Adrenal gland (tissue), 9 donors: ENCODE measurements at regions not wholly inside any gene's neighbourhood (a gene's known extent, or its start where the extent isn't known, plus 50 kb on each side); places are given as distances from the start of the nearest gene placed in this dataset.

Experiments
- DNase-seq, 7 donors: peaks; one replicate each; pipeline ENCODE4 v3.0.0-alpha.2; 2019 to 2020
- H3K27ac ChIP-seq, 5 donors: fragments of 200-600 bp; sonication (generic) in 4 of 5; 1 replicate in 3 of 5; 2 replicates in 2 of 5; pipeline versions ENCODE4 v1.5.1 to v1.8.0; 2016 to 2020; ENCODE audit warnings: mild to moderate bottlenecking in 1 of 5
- H3K27me3 ChIP-seq: fragments of 200-600 bp; 2 replicates; pipeline ENCODE4 v1.8.0; 2021
- H3K36me3 ChIP-seq, 2 donors: fragments of 200-600 bp; replicated peaks in 1 of 2; 1 replicate in 1 of 2; 2 replicates in 1 of 2; pipeline versions ENCODE4 v1.5.1 to v1.8.0; 2018 to 2022
- H3K4me1 ChIP-seq, 2 donors: fragments of 200-600 bp; replicated peaks in 1 of 2; 1 replicate in 1 of 2; 2 replicates in 1 of 2; pipeline versions ENCODE4 v1.5.1 to v1.8.0; 2018 to 2021
- H3K4me3 ChIP-seq, 4 donors: fragments of 200-600 bp; sonication (generic) in 3 of 4; one replicate each; pipeline ENCODE4 v1.5.1; 2016 to 2018
- H3K9me3 ChIP-seq, 3 donors: fragments of 200-600 bp; sonication (generic) in 1 of 3; replicated peaks in 1 of 3; 1 replicate in 2 of 3; 2 replicates in 1 of 3; pipeline versions ENCODE4 v1.5.1 to v1.8.0; 2016 to 2021
- POLR2A ChIP-seq, 2 donors: fragments of 450-650 bp; IDR thresholded peaks; one replicate each; pipeline ENCODE4 v1.6.1; 2017; ENCODE audit warnings: antibody characterized with exemption in 2 of 2, mild to moderate bottlenecking in 2 of 2, moderate library complexity in 1 of 2
- WGBS, 4 donors: extraction: QIAGEN DNeasy Blood & Tissue Kit in 2 of 4; methylation state at CpG; one replicate each; pipeline versions ENCODE4 v1.1.5 to v1.1.7; 2013 to 2017; 5-methylcytosine and 5-hydroxymethylcytosine counted together
- intact Hi-C, 2 donors: fragments of 100-400 bp; cut with DNase I; formaldehyde crosslinking; loops; one replicate each; pipeline versions ENCODE4 v1.14.1 to v1.15.0; 2022 to 2023
- TF ChIP-seq, protein P1 (sequence below), 6 experiments: fragments of 450-650 bp in 4 of 6; fragments of 200-600 bp in 2 of 6; sonication (generic) in 1 of 6; IDR thresholded peaks; 1 replicate in 5 of 6; 2 replicates in 1 of 6; pipeline versions ENCODE4 v1.5.1 to v1.8.0; 2016 to 2021; ENCODE audit warnings: antibody characterized with exemption in 6 of 6, mild to moderate bottlenecking in 2 of 6, moderate library complexity in 1 of 6
- donor health status: healthy with polysubstance abuse.
- donor health status: Bipolar disorder and iron deficiency.
- donor health status: DM: yes; HTN: yes; CAD: no.
- donor health status: DM: no; HTN: no; CAD: no.
- donor health status: DM: no; HTN: no; CAD: no.

DNA sequence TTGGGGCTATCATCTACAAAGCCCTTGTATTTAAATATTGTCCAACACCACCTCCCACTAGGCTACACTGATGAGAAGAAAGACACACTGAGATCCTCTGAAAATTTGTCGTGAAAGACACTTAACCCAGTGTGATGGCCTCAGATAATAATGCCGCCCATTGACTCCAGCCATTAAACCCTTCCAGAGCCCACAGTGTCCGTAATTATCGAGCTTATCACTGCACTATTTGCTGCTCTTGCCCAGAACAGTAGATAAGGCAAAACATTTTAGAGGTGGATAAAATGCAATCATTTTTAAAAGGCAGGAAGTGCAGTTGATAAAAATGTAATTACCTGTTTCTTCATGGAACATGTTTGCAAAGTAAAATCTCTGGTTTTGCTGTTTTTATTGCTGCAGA lies 121.3 kb upstream of the DDX18 start:
- WGBS, 4 donors, result 66 to 75% (median 73%) methylated on average over 4 of the region's 4 CpGs
- TF ChIP-seq POLR2A (IDR thresholded peaks at IDR 0.05), result no peak
- TF ChIP-seq, protein P1, sequence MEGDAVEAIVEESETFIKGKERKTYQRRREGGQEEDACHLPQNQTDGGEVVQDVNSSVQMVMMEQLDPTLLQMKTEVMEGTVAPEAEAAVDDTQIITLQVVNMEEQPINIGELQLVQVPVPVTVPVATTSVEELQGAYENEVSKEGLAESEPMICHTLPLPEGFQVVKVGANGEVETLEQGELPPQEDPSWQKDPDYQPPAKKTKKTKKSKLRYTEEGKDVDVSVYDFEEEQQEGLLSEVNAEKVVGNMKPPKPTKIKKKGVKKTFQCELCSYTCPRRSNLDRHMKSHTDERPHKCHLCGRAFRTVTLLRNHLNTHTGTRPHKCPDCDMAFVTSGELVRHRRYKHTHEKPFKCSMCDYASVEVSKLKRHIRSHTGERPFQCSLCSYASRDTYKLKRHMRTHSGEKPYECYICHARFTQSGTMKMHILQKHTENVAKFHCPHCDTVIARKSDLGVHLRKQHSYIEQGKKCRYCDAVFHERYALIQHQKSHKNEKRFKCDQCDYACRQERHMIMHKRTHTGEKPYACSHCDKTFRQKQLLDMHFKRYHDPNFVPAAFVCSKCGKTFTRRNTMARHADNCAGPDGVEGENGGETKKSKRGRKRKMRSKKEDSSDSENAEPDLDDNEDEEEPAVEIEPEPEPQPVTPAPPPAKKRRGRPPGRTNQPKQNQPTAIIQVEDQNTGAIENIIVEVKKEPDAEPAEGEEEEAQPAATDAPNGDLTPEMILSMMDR (IDR thresholded peaks at IDR 0.05), result no peak
- no peaks in the 10 kb centered on the region for H3K36me3 ChIP-seq

DNA sequence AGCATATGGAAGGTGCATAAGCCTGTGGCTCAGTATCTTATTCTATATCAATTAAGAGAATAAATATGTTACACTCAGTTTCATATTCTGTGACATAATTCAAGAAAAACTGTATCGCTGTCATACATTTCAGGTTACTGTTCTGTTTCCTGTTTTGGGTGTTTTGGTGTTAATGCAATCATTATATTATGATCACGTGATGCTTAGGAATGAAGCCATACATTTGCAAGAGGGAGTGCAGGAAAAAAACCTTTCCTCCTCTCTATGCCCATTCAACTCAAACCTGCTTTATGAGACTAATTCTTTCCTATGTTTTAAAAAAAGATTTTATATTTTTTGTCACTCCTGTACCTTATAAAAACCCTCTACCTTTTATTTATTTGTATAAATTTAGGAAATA lies 120.8 kb upstream of the DDX18 start:
- H3K4me1 ChIP-seq, result no peaks in the 10 kb centered on the region
- intact Hi-C loops, result no loop called here
- no peak overlapping the region for H3K27ac ChIP-seq
- no peak overlapping the region for H3K4me3 ChIP-seq
- no peaks in the 10 kb centered on the region for H3K27me3 ChIP-seq
- TF ChIP-seq POLR2A (IDR thresholded peaks at IDR 0.05), result no peak
- TF ChIP-seq, protein P1 (IDR thresholded peaks at IDR 0.05), result no peak
- 69 to 82% (median 76%) methylated on average over 2 of the region's 2 CpGs for WGBS, 4 donors
- no peaks in the 10 kb centered on the region for H3K9me3 ChIP-seq
- DNase-seq, result no peak
- no peaks in the 10 kb centered on the region for H3K36me3 ChIP-seq

More for the DNA sequence above, 121.3 kb upstream of the DDX18 start:
- intact Hi-C loops, result no loop called here
- Histone ChIP-seq H3K9me3 (no peaks in the 10 kb centered on the region), H3K27me3 (no peaks in the 10 kb centered on the region), H3K4me3 (no peak overlapping the region), H3K4me1 (no peaks in the 10 kb centered on the region), H3K27ac (no peak overlapping the region)
- peak in 1 of 7 donors; percentile 56 for DNase-seq

DNA sequence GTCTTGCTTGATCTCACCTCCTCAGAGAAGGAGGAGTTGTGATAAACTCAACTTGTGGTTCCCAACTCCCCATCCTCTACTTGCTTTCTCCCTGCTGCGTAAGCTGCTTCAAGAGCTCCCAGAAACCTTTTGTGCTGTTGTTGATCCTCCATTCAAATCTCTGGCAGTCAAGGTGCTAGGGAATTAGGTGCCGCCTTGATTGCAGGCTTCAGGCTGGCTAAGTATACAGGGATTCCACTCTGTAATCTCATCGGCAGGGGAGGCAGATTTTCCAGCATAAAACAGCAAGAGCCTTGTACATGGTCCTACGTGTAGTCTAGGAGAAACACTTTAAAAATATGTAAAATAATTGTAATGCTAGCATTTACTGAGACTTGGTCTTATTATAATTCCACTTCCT lies 116.2 kb upstream of the DDX18 start:
- Histone ChIP-seq H3K4me3 (no peak overlapping the region), H3K4me1 (no peaks in the 10 kb centered on the region), H3K36me3 (no peaks in the 10 kb centered on the region), H3K9me3 (no peaks in the 10 kb centered on the region), H3K27ac (no peak overlapping the region), H3K27me3 (no peaks in the 10 kb centered on the region)
- TF ChIP-seq, protein P1 (IDR thresholded peaks at IDR 0.05), result no peak
- TF ChIP-seq POLR2A (IDR thresholded peaks at IDR 0.05), result no peak
- 77 to 82% (median 78%) methylated on average over 4 of the region's 4 CpGs for WGBS, 4 donors
- intact Hi-C loops, result no loop called here
- DNase-seq, result no peak

DNA sequence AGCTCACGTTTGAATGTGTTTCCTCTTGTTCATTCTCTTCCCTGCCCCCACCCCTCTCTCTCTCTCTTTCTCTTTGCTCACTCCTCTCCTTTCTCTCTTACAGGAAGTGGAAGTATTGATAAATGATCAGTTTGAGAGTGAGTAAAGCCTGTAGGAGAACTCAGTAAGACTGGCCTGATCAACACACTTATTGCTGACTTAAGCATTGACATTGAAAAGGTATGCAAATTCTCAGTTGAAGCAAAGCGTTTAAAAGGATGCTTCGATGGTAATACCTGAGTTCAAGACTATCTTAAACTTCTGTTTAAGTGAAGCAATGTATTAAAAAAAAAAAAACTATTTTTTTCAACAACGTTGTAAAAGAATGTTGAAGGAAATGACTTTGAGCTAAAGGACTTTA lies 115.7 kb upstream of the DDX18 start:
- 59 to 66% (median 62%) methylated on average over 4 of the region's 4 CpGs for WGBS, 4 donors

More for the DNA sequence above, 115.7 kb upstream of the DDX18 start:
- no peaks in the 10 kb centered on the region for H3K4me1 ChIP-seq
- intact Hi-C loops, result no loop called here
- DNase-seq, result no peak
- no peaks in the 10 kb centered on the region for H3K27me3 ChIP-seq
- H3K4me3 ChIP-seq, result no peak overlapping the region
- H3K36me3 ChIP-seq, result no peaks in the 10 kb centered on the region
- no peaks in the 10 kb centered on the region for H3K9me3 ChIP-seq
- TF ChIP-seq, protein P1 (IDR thresholded peaks at IDR 0.05), result no peak
- no peak for TF ChIP-seq POLR2A (IDR thresholded peaks at IDR 0.05)
- H3K27ac ChIP-seq, result no peak overlapping the region
